ENCODE measurements at regions not wholly inside any gene's neighbourhood (a gene's known extent, or its start where the extent isn't known, plus 50 kb on each side); places are given as distances from the start of the nearest gene placed in this dataset.
"Not testable (repeated sequence)": the region's sequence is repeated elsewhere in the genome, so short reads cannot be mapped to it uniquely, and the experiment has no call there.

GRCh38 chr6:144597511-144597910 lies 312.4 kb downstream of the UTRN start:
- FAIRE-seq: no peak
- DNase-seq (ENCODE audit: insufficient read length, low spot score): no peak

DNA sequence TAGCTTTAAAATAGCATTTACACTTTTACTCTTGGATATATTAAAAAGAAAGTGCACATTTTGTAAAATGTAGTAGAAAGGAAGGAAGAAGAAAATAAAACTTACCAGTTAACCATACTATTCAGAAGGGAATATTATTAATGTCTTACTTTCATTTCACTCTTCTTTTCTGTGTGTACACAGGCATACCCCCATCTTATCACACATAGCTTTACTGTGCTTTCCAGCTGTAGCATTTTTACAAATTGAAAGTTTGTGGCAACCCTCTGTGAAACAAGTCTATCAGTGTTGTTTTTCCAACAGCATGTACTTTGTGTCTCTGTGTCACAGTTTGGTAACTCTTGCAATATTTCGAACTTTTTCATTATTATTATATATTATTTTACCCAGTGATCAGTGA lies 314.5 kb downstream of the UTRN start:
- FAIRE-seq: no peak
- no peak for DNase-seq (ENCODE audit: insufficient read length, low spot score)

DNA sequence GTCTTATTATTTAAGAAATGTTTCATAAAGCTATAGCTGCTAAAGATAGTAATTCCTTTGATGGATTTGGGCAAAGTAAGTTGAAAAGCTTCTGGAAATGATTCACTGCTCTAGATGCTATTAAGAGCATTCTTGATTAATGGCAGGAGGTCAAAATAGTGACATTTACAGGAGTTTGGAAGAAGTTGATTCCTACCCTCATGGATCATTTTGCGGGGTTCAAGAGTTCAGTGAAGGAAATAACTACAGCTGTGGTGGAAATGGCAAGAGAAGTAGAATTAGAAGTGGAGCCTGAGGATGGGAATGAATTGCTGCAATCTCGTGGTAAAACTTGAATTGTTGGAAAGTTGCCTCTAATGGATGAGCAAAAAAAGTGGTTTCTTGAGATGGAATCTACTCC lies 316.1 kb downstream of the UTRN start:
- DNase-seq (ENCODE audit: insufficient read length, low spot score) (no peak), FAIRE-seq (no peak)

- FAIRE-seq: no peak
Observed at GRCh38 chr6:144602523-144603180, 317.5 kb downstream of the UTRN start.

GRCh38 chr6:144606083-144606482 lies 320.9 kb downstream of the UTRN start:
- FAIRE-seq: no peak
- DNase-seq (ENCODE audit: insufficient read length, low spot score): no peak

More at GRCh38 chr6:144602523-144603180, 317.5 kb downstream of the UTRN start:
- no peak for DNase-seq (ENCODE audit: insufficient read length, low spot score)

- DNase-seq (ENCODE audit: insufficient read length, low spot score) (no peak), FAIRE-seq (no peak)
Observed at GRCh38 chr6:144607998-144608735, 323.0 kb downstream of the UTRN start.

GRCh38 chr6:144612811-144613210 lies 327.7 kb downstream of the UTRN start:
- FAIRE-seq: no peak
- no peak for DNase-seq (ENCODE audit: insufficient read length, low spot score)

DNA sequence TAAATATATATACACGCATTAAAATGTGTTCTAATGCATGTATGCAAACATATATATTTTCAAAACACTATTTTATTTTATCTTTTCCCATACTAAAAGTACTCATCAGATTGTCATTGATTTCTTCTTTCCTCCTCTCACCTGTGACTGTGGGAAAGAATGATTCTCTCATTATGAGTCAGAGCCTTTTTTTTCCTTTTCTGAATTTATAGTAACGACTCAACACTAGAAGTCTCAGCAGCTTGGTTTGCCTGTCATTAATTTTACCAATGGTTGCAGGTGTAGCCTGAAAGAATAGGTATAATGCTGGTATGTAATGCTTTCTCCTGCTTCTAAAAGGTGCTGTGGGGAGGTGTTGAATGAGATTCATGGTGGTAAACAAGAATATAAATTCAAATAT lies 328.7 kb downstream of the UTRN start:
- FAIRE-seq (no peak), DNase-seq (ENCODE audit: insufficient read length, low spot score) (no peak)

GRCh38 chr6:144615870-144616269 lies 330.7 kb downstream of the UTRN start:
- DNase-seq (ENCODE audit: insufficient read length, low spot score): no peak
- no peak for FAIRE-seq

DNA sequence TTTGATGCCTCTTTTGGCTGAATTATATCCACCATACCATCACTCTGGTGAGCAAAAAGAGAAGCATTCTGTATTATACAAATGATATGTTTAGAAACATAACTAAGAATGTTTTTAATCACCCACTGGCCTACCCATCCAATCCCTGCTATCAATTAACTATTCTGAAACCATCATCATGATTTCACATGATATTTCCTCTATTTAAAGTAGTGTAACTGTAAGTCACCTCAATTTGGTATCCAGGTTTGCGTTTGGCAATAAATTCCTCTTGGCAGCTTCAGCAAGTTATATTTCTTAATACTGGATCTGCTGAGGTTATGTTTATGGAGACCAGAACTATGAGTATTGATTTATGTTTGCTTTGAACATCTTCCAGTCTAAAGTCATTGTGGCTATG lies 332.1 kb downstream of the UTRN start:
- DNase-seq (ENCODE audit: insufficient read length, low spot score) (no peak), FAIRE-seq (no peak)

DNA sequence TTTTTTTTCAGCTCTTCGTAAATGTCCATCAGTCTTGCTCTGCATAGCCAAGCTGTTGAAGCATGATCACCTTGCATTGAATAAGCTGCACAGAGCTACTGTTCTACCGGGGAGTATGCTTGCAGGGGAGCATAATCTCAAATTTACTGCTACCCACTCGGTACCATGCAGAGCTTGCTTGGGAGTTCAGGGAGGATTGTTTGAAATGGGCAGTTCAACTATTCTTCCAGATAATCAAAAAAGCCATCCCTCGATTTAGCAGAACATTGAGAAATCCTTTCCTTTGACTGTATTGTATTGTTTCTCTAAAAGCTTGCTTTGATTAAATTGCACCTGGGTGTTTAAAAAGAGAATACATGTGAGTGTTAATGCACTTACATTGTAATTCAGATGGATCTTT lies 332.6 kb downstream of the UTRN start:
- FAIRE-seq (no peak), DNase-seq (ENCODE audit: insufficient read length, low spot score) (no peak)

DNA sequence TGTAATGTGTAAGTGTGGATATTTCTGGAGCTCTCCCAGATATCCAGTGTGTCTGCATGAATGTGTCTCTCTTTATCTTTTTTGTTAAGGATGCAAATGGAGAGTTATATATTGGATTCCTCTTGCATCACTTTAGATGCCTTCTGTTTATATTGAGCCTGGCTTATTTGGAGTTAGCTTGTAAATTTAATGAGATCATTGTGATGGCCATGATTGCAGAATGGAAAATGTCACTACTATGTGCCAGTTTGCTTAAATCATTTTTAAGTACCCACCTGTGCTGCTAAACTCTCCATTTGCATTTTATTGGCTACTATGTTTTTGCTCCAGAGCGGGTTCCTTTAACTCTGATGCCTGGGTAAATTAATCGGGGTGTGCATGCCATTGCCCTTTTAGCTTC lies 334.8 kb downstream of the UTRN start:
- DNase-seq (ENCODE audit: insufficient read length, low spot score) (no peak), FAIRE-seq (no peak)

DNA sequence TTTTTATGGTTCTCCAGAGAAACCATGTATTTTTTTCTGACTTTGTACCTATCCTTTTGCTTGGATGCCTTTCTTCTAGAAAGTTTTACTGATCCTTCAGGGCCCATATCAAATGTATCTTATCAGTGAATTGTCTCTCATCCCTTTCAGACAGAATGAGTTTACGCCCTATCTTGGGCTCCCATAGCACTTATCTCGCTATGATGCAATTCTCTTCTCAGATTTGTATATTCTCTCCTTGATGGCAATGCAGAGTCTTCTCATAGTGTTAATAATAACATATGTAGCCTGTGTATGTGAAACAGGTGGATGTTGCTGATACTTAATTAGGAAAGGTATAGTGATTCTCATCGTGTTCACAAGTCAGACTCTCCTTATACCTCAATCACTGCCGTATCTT lies 336.2 kb downstream of the UTRN start:
- no peak for FAIRE-seq

GRCh38 chr6:144624246-144624645 lies 339.1 kb downstream of the UTRN start:
- no peak for DNase-seq (ENCODE audit: insufficient read length, low spot score)
- FAIRE-seq: no peak

More for the DNA sequence above, 336.2 kb downstream of the UTRN start:
- no peak for DNase-seq (ENCODE audit: insufficient read length, low spot score)

GRCh38 chr6:144624716-144625115 lies 339.6 kb downstream of the UTRN start:
- DNase-seq (ENCODE audit: insufficient read length, low spot score) (no peak), FAIRE-seq (no peak)

DNA sequence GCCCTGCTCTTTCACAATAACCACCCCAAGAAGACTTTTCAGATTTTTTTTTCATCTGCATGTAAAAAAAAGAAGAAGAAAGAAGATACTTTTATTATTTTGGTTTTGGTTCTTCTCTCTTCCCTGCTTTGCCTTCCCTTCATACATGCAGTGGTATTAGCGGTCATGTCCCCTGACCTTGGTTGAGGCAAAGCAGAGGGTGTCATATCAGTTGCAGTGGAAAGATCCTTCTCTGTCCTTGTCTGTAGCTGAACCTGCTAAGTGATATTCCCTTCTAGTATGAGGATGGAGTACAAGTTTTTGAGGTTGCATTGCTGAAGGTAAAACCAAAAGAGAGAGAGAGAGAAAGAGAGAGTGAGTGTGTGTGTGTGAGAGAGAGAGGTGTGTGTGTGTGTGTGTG lies 345.7 kb downstream of the UTRN start:
- FAIRE-seq: no peak
- DNase-seq (ENCODE audit: insufficient read length, low spot score): no peak

DNA sequence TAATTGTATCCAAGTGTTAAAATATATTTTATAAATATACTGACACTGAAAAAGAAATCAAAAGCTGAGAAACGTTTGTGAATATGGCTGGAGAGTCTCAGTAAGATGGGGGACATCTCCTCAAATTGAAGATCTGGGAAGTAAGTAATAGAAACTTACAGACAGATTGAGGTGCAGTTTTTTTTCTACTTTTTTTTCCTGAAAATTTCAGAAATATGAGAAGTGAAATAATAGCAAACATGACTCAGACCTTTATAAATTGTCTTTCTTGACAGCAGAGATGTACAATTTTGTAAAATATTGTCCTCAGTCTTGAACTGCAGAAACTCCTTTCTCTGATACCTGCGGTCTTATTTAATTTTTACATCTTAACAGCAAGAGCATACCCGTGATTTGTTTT lies 347.1 kb downstream of the UTRN start:
- no peak for DNase-seq (ENCODE audit: insufficient read length, low spot score)
- no peak for FAIRE-seq

DNA sequence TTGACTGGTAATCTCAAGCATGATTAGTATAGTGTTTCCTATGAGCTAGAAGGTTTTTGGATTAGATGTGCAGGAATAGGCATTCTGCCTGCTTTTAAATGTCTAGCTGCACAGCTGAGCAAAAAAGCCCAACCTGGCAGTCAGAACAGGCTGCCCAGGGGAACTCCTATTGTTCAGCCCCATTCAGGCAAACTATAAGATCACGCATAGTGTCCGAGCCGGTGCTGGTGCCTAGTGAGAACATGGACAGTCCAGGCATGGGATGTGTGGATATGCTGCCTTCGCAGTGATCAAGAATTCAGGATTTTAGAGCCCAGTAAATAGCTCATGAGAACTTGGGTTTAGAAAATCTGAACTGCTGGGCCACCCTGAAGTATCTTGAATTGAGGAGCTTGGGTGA lies 348.8 kb downstream of the UTRN start:
- no peak for FAIRE-seq

DNA sequence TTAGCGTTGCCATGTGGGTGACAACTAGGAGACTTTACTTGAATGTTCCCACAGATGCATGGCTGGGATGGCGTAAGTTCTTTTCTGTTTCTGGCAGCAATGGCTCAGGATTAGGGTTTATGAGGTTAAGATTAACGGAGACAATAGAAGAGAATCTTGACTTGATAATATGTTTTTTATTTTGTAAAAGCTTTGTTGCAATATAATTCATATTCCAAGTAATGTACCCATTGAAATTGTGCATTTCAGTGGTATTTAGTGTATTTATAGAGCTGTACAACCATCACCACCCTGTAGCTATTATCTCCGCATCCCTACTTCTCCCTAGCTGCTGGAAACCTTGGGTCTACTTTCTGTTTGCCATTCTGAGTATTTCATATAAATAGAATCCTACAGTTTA lies 349.2 kb downstream of the UTRN start:
- no peak for DNase-seq (ENCODE audit: insufficient read length, low spot score)
- FAIRE-seq: no peak

More for the DNA sequence above, 348.8 kb downstream of the UTRN start:
- DNase-seq (ENCODE audit: insufficient read length, low spot score): no peak

GRCh38 chr6:144635051-144635450 lies 349.9 kb downstream of the UTRN start:
- DNase-seq (ENCODE audit: insufficient read length, low spot score) (no peak), FAIRE-seq (no peak)

DNA sequence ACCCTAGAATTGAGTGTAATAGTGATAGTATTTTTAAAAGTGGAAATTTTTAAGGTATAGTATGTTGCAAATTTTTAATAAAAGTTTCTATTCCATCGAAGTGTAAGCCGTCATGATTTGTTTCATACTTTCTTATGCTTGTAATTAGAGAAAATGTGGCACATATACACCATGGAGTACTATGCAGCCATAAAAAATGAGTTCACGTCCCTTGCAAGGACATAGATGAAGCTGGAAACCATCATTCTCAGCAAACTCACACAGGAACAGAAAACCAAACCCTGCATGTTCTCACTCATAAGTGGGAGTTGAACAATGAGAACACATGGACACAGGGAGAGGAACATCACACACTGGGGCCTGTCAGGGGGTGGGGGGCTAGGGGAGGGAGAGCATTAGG lies 350.9 kb downstream of the UTRN start:
- DNase-seq (ENCODE audit: insufficient read length, low spot score): not testable (repeated sequence)

GRCh38 chr6:144637541-144637940 lies 352.4 kb downstream of the UTRN start:
- DNase-seq (ENCODE audit: insufficient read length, low spot score): no peak
- no peak for FAIRE-seq

More for the DNA sequence above, 350.9 kb downstream of the UTRN start:
- FAIRE-seq: not testable (repeated sequence)

Measured in HTR-8/SVneo (cell line).